ENCODE measurements at regions not wholly inside any gene's neighbourhood (a gene's known extent, or its start where the extent isn't known, plus 50 kb on each side); places are given as distances from the start of the nearest gene placed in this dataset.
A peak's percentile ranks its signal among the peaks of the same experiment; 100 is the strongest.

DNA sequence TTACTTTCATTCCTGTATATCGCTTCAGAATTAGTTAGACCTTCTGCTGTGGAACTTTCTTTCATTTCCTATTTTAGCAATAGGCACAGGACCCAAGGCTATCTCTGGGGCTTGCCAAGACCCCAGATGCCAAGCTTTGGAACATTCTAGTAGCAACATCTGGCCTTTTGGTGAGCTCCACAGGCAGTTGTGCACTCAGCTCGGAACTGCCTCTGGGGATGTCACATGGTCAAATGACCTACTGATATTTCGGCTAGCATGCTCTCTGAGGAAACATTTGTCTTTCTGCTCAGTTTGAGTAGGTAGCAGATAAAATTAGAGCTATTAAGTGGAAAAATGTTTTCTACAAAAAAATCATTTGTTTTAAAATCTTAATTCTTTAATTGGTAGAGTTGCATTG is 76.6 kb upstream of the ITGA4 start:
- ATAC-seq, result no peak

DNA sequence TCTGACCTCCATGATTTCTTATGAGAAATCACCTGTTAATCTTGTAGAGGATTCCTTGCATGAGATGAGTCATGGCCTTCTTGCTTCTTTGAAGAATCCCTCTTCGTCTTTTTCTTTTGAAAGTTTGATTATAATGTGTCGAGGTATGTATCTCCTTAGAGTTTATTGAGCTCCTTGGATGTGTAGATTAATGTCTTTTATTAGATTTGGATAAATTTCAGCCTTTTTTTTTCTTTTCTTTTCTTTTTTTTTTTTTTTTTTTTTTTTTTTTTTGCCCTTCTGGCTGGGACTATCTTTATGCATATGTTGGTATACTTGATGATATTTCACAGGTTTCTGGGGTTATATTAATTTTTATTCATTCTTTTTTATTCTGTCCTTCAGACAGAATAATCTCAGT is 72.3 kb upstream of the ITGA4 start:
- TF ChIP-seq ZNF70 (CRISPR knock-in tag; IDR thresholded peaks at IDR 0.05) (no peak), ISL1 (CRISPR knock-in tag; IDR thresholded peaks at IDR 0.05) (no peak), ZNF565 (CRISPR knock-in tag; conservative IDR thresholded peaks at IDR 0.05; ENCODE audit: low read depth) (no peak), ARNTL (CRISPR knock-in tag; IDR thresholded peaks at IDR 0.05; ENCODE audit: borderline replicate concordance, low read depth) (no peak), TOX (CRISPR knock-in tag; IDR thresholded peaks at IDR 0.05; ENCODE audit: borderline replicate concordance) (no peak), SNAI2 (CRISPR knock-in tag; IDR thresholded peaks at IDR 0.05) (no peak)
- TF ChIP-seq, protein P1, sequence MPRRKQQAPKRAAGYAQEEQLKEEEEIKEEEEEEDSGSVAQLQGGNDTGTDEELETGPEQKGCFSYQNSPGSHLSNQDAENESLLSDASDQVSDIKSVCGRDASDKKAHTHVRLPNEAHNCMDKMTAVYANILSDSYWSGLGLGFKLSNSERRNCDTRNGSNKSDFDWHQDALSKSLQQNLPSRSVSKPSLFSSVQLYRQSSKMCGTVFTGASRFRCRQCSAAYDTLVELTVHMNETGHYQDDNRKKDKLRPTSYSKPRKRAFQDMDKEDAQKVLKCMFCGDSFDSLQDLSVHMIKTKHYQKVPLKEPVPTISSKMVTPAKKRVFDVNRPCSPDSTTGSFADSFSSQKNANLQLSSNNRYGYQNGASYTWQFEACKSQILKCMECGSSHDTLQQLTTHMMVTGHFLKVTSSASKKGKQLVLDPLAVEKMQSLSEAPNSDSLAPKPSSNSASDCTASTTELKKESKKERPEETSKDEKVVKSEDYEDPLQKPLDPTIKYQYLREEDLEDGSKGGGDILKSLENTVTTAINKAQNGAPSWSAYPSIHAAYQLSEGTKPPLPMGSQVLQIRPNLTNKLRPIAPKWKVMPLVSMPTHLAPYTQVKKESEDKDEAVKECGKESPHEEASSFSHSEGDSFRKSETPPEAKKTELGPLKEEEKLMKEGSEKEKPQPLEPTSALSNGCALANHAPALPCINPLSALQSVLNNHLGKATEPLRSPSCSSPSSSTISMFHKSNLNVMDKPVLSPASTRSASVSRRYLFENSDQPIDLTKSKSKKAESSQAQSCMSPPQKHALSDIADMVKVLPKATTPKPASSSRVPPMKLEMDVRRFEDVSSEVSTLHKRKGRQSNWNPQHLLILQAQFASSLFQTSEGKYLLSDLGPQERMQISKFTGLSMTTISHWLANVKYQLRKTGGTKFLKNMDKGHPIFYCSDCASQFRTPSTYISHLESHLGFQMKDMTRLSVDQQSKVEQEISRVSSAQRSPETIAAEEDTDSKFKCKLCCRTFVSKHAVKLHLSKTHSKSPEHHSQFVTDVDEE (CRISPR knock-in tag; IDR thresholded peaks at IDR 0.05), result no peak
- ATAC-seq, result no peak

More for the DNA sequence above, 76.6 kb upstream of the ITGA4 start:
- no peak for TF ChIP-seq CSRNP3 (CRISPR knock-in tag; IDR thresholded peaks at IDR 0.05)
- TF ChIP-seq ISL1 (CRISPR knock-in tag; IDR thresholded peaks at IDR 0.05), result no peak
- TF ChIP-seq ZFP3 (CRISPR knock-in tag; IDR thresholded peaks at IDR 0.05), result no peak
- TF ChIP-seq ARNTL (CRISPR knock-in tag; IDR thresholded peaks at IDR 0.05; ENCODE audit: borderline replicate concordance, low read depth), result no peak
- TF ChIP-seq ZC3H10 (CRISPR knock-in tag; IDR thresholded peaks at IDR 0.05), result no peak
- no peak for TF ChIP-seq PATZ1 (CRISPR knock-in tag; IDR thresholded peaks at IDR 0.05; ENCODE audit: borderline replicate concordance)
- TF ChIP-seq ZNF70 (CRISPR knock-in tag; IDR thresholded peaks at IDR 0.05), result no peak
- TF ChIP-seq, protein P1 (CRISPR knock-in tag; IDR thresholded peaks at IDR 0.05), result no peak
- no peak for TF ChIP-seq RARB (CRISPR knock-in tag; IDR thresholded peaks at IDR 0.05)
- no peak for TF ChIP-seq BACH2 (CRISPR knock-in tag; IDR thresholded peaks at IDR 0.05; ENCODE audit: borderline replicate concordance)
- no peak for TF ChIP-seq SNAI2 (CRISPR knock-in tag; IDR thresholded peaks at IDR 0.05)
- TF ChIP-seq, protein P2, sequence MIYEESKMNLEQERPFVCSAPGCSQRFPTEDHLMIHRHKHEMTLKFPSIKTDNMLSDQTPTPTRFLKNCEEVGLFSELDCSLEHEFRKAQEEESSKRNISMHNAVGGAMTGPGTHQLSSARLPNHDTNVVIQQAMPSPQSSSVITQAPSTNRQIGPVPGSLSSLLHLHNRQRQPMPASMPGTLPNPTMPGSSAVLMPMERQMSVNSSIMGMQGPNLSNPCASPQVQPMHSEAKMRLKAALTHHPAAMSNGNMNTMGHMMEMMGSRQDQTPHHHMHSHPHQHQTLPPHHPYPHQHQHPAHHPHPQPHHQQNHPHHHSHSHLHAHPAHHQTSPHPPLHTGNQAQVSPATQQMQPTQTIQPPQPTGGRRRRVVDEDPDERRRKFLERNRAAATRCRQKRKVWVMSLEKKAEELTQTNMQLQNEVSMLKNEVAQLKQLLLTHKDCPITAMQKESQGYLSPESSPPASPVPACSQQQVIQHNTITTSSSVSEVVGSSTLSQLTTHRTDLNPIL (CRISPR knock-in tag; IDR thresholded peaks at IDR 0.05; ENCODE audit: low read depth), result no peak
- TF ChIP-seq, protein P3, sequence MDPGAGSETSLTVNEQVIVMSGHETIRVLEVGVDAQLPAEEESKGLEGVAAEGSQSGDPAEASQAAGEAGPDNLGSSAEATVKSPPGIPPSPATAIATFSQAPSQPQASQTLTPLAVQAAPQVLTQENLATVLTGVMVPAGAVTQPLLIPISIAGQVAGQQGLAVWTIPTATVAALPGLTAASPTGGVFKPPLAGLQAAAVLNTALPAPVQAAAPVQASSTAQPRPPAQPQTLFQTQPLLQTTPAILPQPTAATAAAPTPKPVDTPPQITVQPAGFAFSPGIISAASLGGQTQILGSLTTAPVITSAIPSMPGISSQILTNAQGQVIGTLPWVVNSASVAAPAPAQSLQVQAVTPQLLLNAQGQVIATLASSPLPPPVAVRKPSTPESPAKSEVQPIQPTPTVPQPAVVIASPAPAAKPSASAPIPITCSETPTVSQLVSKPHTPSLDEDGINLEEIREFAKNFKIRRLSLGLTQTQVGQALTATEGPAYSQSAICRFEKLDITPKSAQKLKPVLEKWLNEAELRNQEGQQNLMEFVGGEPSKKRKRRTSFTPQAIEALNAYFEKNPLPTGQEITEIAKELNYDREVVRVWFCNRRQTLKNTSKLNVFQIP (CRISPR knock-in tag; IDR thresholded peaks at IDR 0.05; ENCODE audit: borderline replicate concordance, low read depth), result no peak

- no peak for ATAC-seq
- TF ChIP-seq BACH2 (CRISPR knock-in tag; IDR thresholded peaks at IDR 0.05; ENCODE audit: borderline replicate concordance) (no peak), ISL1 (CRISPR knock-in tag; IDR thresholded peaks at IDR 0.05) (peak; percentile 73), ZC3H10 (CRISPR knock-in tag; IDR thresholded peaks at IDR 0.05) (0 out of 2 replicates have a peak, but pooled peaks have one; percentile 53), OSR1 (CRISPR knock-in tag; IDR thresholded peaks at IDR 0.05) (no peak)
Measured at GRCh38 chr2:181389524-181389923, 67.7 kb upstream of the ITGA4 start.

All from SK-N-SH treated with all-trans-retinoic acid at 6 μM for 48 hours (cell line).